KBM-7 (cell line): ENCODE measurements at regions not wholly inside any gene's neighbourhood (a gene's known extent, or its start where the extent isn't known, plus 50 kb on each side); places are given as distances from the start of the nearest gene placed in this dataset.
"Not testable (repeated sequence)": the region's sequence is repeated elsewhere in the genome, so short reads cannot be mapped to it uniquely, and the experiment has no call there.

Experiments used
- DNase-seq: peaks from one replicate; pipeline ENCODE4 v3.0.0-alpha.2; 2015
- in situ Hi-C: fragments of 300-500 bp; cut with MboI; formaldehyde crosslinking; loops from 2 replicates; pipeline ENCODE4 v1.14.3; 2020; ENCODE audit warnings: low sequenced_read_pairs, low pct_unique_long_range_greater_than_20kb, mixed read lengths

- DNase-seq: no peak
- in situ Hi-C loops: no loop called here
These were observed 242.2 kb upstream of the DCAF8L1 start for GRCh38 chrX:28223469-28223868.

- in situ Hi-C loops: no loop called here
- DNase-seq: no peak
These were observed 224.7 kb upstream of the DCAF8L1 start for GRCh38 chrX:28205905-28206304.

GRCh38 chrX:28205126-28205525 lies 223.9 kb upstream of the DCAF8L1 start:
- DNase-seq: no peak
- in situ Hi-C loops: no loop called here

GRCh38 chrX:28189011-28189410 lies 207.8 kb upstream of the DCAF8L1 start:
- in situ Hi-C loops: no loop called here
- no peak for DNase-seq

GRCh38 chrX:28188526-28188925 lies 207.3 kb upstream of the DCAF8L1 start:
- no peak for DNase-seq
- in situ Hi-C loops: no loop called here

- no peak for DNase-seq
- in situ Hi-C loops: no loop called here
These were observed 198.8 kb upstream of the DCAF8L1 start for GRCh38 chrX:28180096-28180495.

- in situ Hi-C loops: no loop called here
- no peak for DNase-seq
These were observed 197.0 kb upstream of the DCAF8L1 start for GRCh38 chrX:28178206-28178605.

- in situ Hi-C loops: no loop called here
- DNase-seq: peak; percentile 5
These were observed 196.0 kb upstream of the DCAF8L1 start for GRCh38 chrX:28177202-28177601.

- DNase-seq: no peak
- in situ Hi-C loops: no loop called here
These were observed 189.5 kb upstream of the DCAF8L1 start for GRCh38 chrX:28170713-28171112.

GRCh38 chrX:28158019-28158777 lies 176.9 kb upstream of the DCAF8L1 start:
- no peak for DNase-seq
- in situ Hi-C loops: no loop called here

GRCh38 chrX:28152263-28152662 lies 171.0 kb upstream of the DCAF8L1 start:
- DNase-seq, in situ Hi-C loops: not testable (repeated sequence)

GRCh38 chrX:28135378-28136047 lies 154.3 kb upstream of the DCAF8L1 start:
- DNase-seq: no peak
- in situ Hi-C loops: no loop called here

GRCh38 chrX:28133763-28134162 lies 152.5 kb upstream of the DCAF8L1 start:
- in situ Hi-C loops: no loop called here
- DNase-seq: no peak

- no peak for DNase-seq
- in situ Hi-C loops: no loop called here
These were observed 146.4 kb upstream of the DCAF8L1 start for GRCh38 chrX:28127662-28128061.

- in situ Hi-C loops: no loop called here
These were observed 145.6 kb upstream of the DCAF8L1 start for GRCh38 chrX:28126886-28127285.

GRCh38 chrX:28124416-28124815 lies 143.2 kb upstream of the DCAF8L1 start:
- no peak for DNase-seq
- in situ Hi-C loops: no loop called here

More at GRCh38 chrX:28126886-28127285, 145.6 kb upstream of the DCAF8L1 start:
- no peak for DNase-seq

GRCh38 chrX:28120580-28121245 lies 139.5 kb upstream of the DCAF8L1 start:
- in situ Hi-C loops: not testable (repeated sequence)

GRCh38 chrX:28120072-28120471 lies 138.8 kb upstream of the DCAF8L1 start:
- peak; percentile 84 for DNase-seq
- in situ Hi-C loops: no loop called here

More at GRCh38 chrX:28120580-28121245, 139.5 kb upstream of the DCAF8L1 start:
- not testable (repeated sequence) for DNase-seq

- in situ Hi-C loops: no loop called here
- DNase-seq: no peak
These were observed 127.1 kb upstream of the DCAF8L1 start for GRCh38 chrX:28108186-28108945.
